Spleen (tissue), 7 donors: ENCODE measurements at regions not wholly inside any gene's neighbourhood (a gene's known extent, or its start where the extent isn't known, plus 50 kb on each side); places are given as distances from the start of the nearest gene placed in this dataset.

Experiments
- POLR2A ChIP-seq, 3 donors: fragments of 450-650 bp; IDR thresholded peaks; one replicate each; pipeline ENCODE4 v1.5.1; 2017; ENCODE audit warnings: antibody characterized with exemption in 3 of 3, mild to moderate bottlenecking in 1 of 3
- POLR2AphosphoS5 ChIP-seq, 3 donors: sonication (generic); formaldehyde crosslinking; IDR thresholded peaks; one replicate each; pipeline ENCODE4 v1.5.1; 2017; ENCODE audit warnings: antibody characterized with exemption in 3 of 3
- TF ChIP-seq, protein P1 (sequence below), 11 experiments: fragments of 200-600 bp in 7 of 11; fragments of 450-650 bp in 4 of 11; sonication (generic) in 4 of 11; IDR thresholded peaks in 8 of 11; conservative IDR thresholded peaks in 3 of 11; 1 replicate in 7 of 11; 2 replicates in 4 of 11; pipeline versions ENCODE4 v1.4.0 to v1.8.0; 2016 to 2021; ENCODE audit warnings: antibody characterized with exemption in 11 of 11, inconsistent platforms in 4 of 11, mild to moderate bottlenecking in 1 of 11
- donor health status: DM: no; HTN: no; CAD: no; lungs with moderate emphysema.
- donor health status: DM: no; HTN: no; CAD: no.
- donor health status: DM: no; HTN: no; CAD: no.

DNA sequence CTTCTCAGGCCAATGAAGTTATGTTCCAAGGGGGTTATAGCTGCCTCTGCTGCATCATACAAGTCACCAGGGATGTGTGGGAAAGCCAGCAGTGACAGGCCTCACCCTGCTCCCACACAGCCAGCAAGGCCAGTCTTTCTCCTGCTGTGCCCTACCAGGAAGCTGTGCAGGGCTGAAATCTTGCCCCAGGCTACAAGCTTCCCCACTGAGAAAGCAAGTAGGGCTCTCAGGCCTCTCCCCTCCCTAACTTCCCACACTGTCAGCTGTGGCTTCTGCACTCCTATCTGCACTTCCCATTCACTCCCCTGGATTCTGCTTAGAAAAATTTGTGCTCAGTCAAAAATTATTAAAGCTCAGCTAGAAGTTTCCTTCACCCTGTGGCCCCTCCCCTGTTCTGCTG is 611.2 kb upstream of the ZNF608 start:
- TF ChIP-seq, protein P1, sequence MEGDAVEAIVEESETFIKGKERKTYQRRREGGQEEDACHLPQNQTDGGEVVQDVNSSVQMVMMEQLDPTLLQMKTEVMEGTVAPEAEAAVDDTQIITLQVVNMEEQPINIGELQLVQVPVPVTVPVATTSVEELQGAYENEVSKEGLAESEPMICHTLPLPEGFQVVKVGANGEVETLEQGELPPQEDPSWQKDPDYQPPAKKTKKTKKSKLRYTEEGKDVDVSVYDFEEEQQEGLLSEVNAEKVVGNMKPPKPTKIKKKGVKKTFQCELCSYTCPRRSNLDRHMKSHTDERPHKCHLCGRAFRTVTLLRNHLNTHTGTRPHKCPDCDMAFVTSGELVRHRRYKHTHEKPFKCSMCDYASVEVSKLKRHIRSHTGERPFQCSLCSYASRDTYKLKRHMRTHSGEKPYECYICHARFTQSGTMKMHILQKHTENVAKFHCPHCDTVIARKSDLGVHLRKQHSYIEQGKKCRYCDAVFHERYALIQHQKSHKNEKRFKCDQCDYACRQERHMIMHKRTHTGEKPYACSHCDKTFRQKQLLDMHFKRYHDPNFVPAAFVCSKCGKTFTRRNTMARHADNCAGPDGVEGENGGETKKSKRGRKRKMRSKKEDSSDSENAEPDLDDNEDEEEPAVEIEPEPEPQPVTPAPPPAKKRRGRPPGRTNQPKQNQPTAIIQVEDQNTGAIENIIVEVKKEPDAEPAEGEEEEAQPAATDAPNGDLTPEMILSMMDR (IDR thresholded peaks at IDR 0.05 in 8 of 11, conservative IDR thresholded peaks at IDR 0.05 in 3 of 11), result no peak
- no peak for TF ChIP-seq POLR2A (IDR thresholded peaks at IDR 0.05)
- TF ChIP-seq POLR2AphosphoS5 (IDR thresholded peaks at IDR 0.05), result no peak
